Left ventricle myocardium inferior (tissue), 1 donor: ENCODE measurements at regions not wholly inside any gene's neighbourhood (a gene's known extent, or its start where the extent isn't known, plus 50 kb on each side); places are given as distances from the start of the nearest gene placed in this dataset.

Experiments used
- DNase-seq: peaks from one replicate; pipeline ENCODE4 v3.0.0-alpha.2; 2020
- H3K27ac ChIP-seq: fragments of 200-600 bp; replicated peaks from 2 replicates; pipeline ENCODE4 v1.8.0; 2021
- H3K27me3 ChIP-seq: fragments of 200-600 bp; 2 replicates; pipeline ENCODE4 v1.8.0; 2021; ENCODE audit warnings: low read depth
- H3K36me3 ChIP-seq: fragments of 200-600 bp; 2 replicates; pipeline ENCODE4 v1.8.0; 2021
- H3K4me1 ChIP-seq: fragments of 200-600 bp; 2 replicates; pipeline ENCODE4 v1.8.0; 2021
- H3K4me3 ChIP-seq: fragments of 200-600 bp; 2 replicates; pipeline ENCODE4 v1.8.0; 2021; ENCODE audit warnings: mild to moderate bottlenecking, moderate library complexity
- H3K9me3 ChIP-seq: fragments of 200-600 bp; replicated peaks from 2 replicates; pipeline ENCODE4 v1.8.0; 2021
- CTCF ChIP-seq: fragments of 200-600 bp; IDR thresholded peaks from 2 replicates; pipeline ENCODE4 v1.8.0; 2021; ENCODE audit warnings: antibody characterized with exemption, mild to moderate bottlenecking, borderline replicate concordance
- intact Hi-C: fragments of 100-400 bp; cut with micrococcal nuclease; formaldehyde crosslinking; loops from one replicate; pipeline ENCODE4 v1.11.0; 2022
- donor health status: DM: no; HTN: yes; CAD: no; lungs with severe emphysema.

GRCh38 chr11:70620510-70621184 lies 222.3 kb downstream of the CTTN start:
- H3K27me3 ChIP-seq, result peaks cover 49% of the 10 kb centered on the region
- H3K9me3 ChIP-seq, result peaks cover 11% of the 10 kb centered on the region
- DNase-seq, result no peak
- TF ChIP-seq CTCF, result no peak
- H3K4me1 ChIP-seq, result no peaks in the 10 kb centered on the region
- intact Hi-C loops, result no loop called here
- no peak overlapping the region for H3K27ac ChIP-seq
- H3K4me3 ChIP-seq, result no peak overlapping the region
- no peaks in the 10 kb centered on the region for H3K36me3 ChIP-seq

GRCh38 chr11:70621241-70621640 lies 222.9 kb downstream of the CTTN start:
- H3K4me1 ChIP-seq, result no peaks in the 10 kb centered on the region
- no peak overlapping the region for H3K27ac ChIP-seq
- H3K9me3 ChIP-seq, result peaks cover 5% of the 10 kb centered on the region
- DNase-seq, result no peak
- no peaks in the 10 kb centered on the region for H3K36me3 ChIP-seq
- H3K4me3 ChIP-seq, result no peak overlapping the region
- intact Hi-C loops, result no loop called here
- TF ChIP-seq CTCF, result no peak
- peaks cover 49% of the 10 kb centered on the region for H3K27me3 ChIP-seq

GRCh38 chr11:70622091-70622490 lies 223.8 kb downstream of the CTTN start:
- Histone ChIP-seq H3K36me3 (no peaks in the 10 kb centered on the region), H3K27me3 (peaks cover 48% of the 10 kb centered on the region), H3K27ac (no peak overlapping the region), H3K4me1 (no peaks in the 10 kb centered on the region), H3K4me3 (no peak overlapping the region), H3K9me3 (peaks cover 5% of the 10 kb centered on the region)
- TF ChIP-seq CTCF, result no peak
- intact Hi-C loops, result no loop called here
- no peak for DNase-seq

DNA sequence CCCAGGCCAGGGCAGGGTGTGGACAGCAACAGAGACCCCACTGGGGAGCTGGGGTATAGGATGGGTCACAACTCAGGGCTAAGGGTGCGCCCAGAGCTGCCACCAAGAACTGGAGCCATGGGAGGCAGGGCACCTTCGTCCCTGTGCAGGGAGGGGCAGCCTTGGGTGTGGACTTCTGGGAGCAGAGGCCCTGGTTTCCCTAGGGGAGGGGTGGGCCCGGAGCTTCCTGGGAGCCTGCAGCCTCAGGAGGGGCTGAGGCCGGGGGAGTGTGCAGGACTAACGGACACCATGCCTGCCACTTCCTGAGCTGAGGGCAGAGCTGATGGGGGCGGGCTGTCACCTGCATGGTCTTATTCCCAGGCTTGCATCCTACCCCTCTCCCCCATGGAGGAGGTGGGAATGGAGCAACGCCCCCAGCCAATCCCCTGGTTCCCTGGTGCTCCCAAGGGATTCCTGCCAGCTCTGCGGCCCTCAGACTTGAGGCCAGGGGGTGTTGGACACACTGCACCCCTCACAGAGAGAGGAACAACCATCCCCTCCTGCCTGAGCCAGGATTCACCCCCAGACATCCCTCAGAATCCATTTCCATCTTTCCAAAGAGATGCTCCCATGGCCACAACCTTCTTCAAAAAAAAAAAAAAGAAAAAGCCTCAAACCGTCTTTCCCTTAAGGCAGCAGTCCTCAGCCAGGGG lies 225.7 kb downstream of the CTTN start:
- Histone ChIP-seq H3K27me3 (peaks cover 63% of the 10 kb centered on the region), H3K27ac (no peak overlapping the region), H3K9me3 (peaks cover 5% of the 10 kb centered on the region), H3K4me3 (no peak overlapping the region), H3K36me3 (no peaks in the 10 kb centered on the region), H3K4me1 (peaks cover 11% of the 10 kb centered on the region)
- no peak for TF ChIP-seq CTCF
- intact Hi-C loops, result no loop called here
- DNase-seq, result no peak

GRCh38 chr11:70624598-70624993 lies 226.3 kb downstream of the CTTN start:
- no peak for DNase-seq
- H3K27me3 ChIP-seq, result peaks cover 69% of the 10 kb centered on the region
- TF ChIP-seq CTCF, result no peak
- intact Hi-C loops, result no loop called here
- H3K4me1 ChIP-seq, result peaks cover 11% of the 10 kb centered on the region
- H3K9me3 ChIP-seq, result peaks cover 5% of the 10 kb centered on the region
- H3K4me3 ChIP-seq, result no peak overlapping the region
- H3K27ac ChIP-seq, result no peak overlapping the region
- H3K36me3 ChIP-seq, result no peaks in the 10 kb centered on the region
